IMR-90 (cell line): ENCODE measurements at regions not wholly inside any gene's neighbourhood (a gene's known extent, or its start where the extent isn't known, plus 50 kb on each side); places are given as distances from the start of the nearest gene placed in this dataset.

Experiments
- ATAC-seq: fragments of 200-7000 bp; cut with Tn5 transposase; 2 replicates; pipeline ENCODE4 v1.9.1; 2020; ENCODE audit warnings: low read depth, mild to moderate bottlenecking, moderate library complexity
- BruUV-seq: library from RNA; stranded (reverse); fragments of 400-500 nt; replicated peaks from 2 replicates; lab custom pipeline; 2021; lab: Mats Ljungman, UMichigan
- CTCF ChIA-PET: fragments of 300-600 bp; formaldehyde crosslinking; extraction: SDS; loops from one replicate; lab custom pipeline; 2021; ENCODE audit warnings: antibody characterized with exemption; lab: Yijun Ruan, JAX
- POLR2A ChIA-PET: fragments of 300-600 bp; sonication (Branson Sonifier 250); formaldehyde crosslinking; loops from one replicate; lab custom pipeline; 2022; ENCODE audit warnings: antibody characterized with exemption; ENCODE audit not compliant: unreplicated experiment; lab: Charles Lee
- DNase-seq: peaks from one replicate; pipeline ENCODE4 v3.0.0; 2013
- H2AFZ ChIP-seq: replicated peaks from 2 replicates; pipeline ENCODE3; 2013; ENCODE audit warnings: low read length, mild to moderate bottlenecking; ENCODE audit not compliant: poor library complexity
- H2AK5ac ChIP-seq: 2 replicates; pipeline ENCODE4 v1.6.1; 2013; ENCODE audit warnings: low read depth, low read length, inconsistent platforms
- H2AK9ac ChIP-seq: replicated peaks from 2 replicates; pipeline ENCODE3; 2013; ENCODE audit warnings: mild to moderate bottlenecking, low read depth, low read length, moderate library complexity; ENCODE audit not compliant: poor library complexity
- H2BK120ac ChIP-seq: 2 replicates; pipeline ENCODE4 v1.6.1; 2013; ENCODE audit warnings: low read depth, low read length, inconsistent platforms
- H2BK15ac ChIP-seq: 3 replicates; pipeline ENCODE4 v1.6.1; 2013; ENCODE audit warnings: low read depth, low read length, inconsistent platforms
- H2BK20ac ChIP-seq: 2 replicates; pipeline ENCODE4 v1.6.1; 2013; ENCODE audit warnings: low read depth, mild to moderate bottlenecking, inconsistent platforms, low read length, moderate library complexity
- H2BK5ac ChIP-seq: 2 replicates; pipeline ENCODE4 v1.6.1; 2013; ENCODE audit warnings: mild to moderate bottlenecking, low read depth, low read length, inconsistent platforms; ENCODE audit not compliant: poor library complexity, severe bottlenecking
- H3K14ac ChIP-seq: replicated peaks from 2 replicates; pipeline ENCODE4 v1.6.1; 2013; ENCODE audit warnings: low read depth, low read length, inconsistent platforms
- H3K18ac ChIP-seq: 2 replicates; pipeline ENCODE4 v1.6.1; 2013; ENCODE audit warnings: low read depth, low read length, control low read depth
- H3K23ac ChIP-seq: 2 replicates; pipeline ENCODE4 v1.6.1; 2013; ENCODE audit warnings: low read depth, low read length, inconsistent platforms
- H3K27ac ChIP-seq: 2 replicates; pipeline ENCODE4 v1.5.1; 2013; ENCODE audit warnings: mild to moderate bottlenecking, control low read depth, low read length; ENCODE audit not compliant: insufficient read depth
- H3K27me3 ChIP-seq: 2 replicates; pipeline ENCODE4 v1.6.1; 2013; ENCODE audit warnings: low read length; ENCODE audit not compliant: control insufficient read depth, insufficient read depth
- H3K36me3 ChIP-seq: 2 replicates; pipeline ENCODE4 v1.6.1; 2013; ENCODE audit warnings: low read length, mixed read lengths; ENCODE audit not compliant: control insufficient read depth, insufficient read depth
- H3K4ac ChIP-seq: 2 replicates; pipeline ENCODE4 v1.6.1; 2013; ENCODE audit warnings: low read depth, low read length, inconsistent platforms
- H3K4me1 ChIP-seq: 2 replicates; pipeline ENCODE4 v1.6.1; 2013; ENCODE audit warnings: low read length, mixed read lengths; ENCODE audit not compliant: control insufficient read depth, insufficient read depth
- H3K4me2 ChIP-seq: 2 replicates; pipeline ENCODE4 v1.6.1; 2013; ENCODE audit warnings: low read depth, mild to moderate bottlenecking, control low read depth, low read length, moderate library complexity
- H3K4me3 ChIP-seq: 2 replicates; pipeline ENCODE4 v1.5.1; 2013; ENCODE audit warnings: low read depth, mild to moderate bottlenecking, control low read depth, low read length, moderate library complexity; ENCODE audit not compliant: insufficient read depth
- H3K56ac ChIP-seq: 2 replicates; pipeline ENCODE4 v1.6.1; 2013; ENCODE audit warnings: low read length, inconsistent platforms; ENCODE audit not compliant: insufficient read depth; ENCODE audit errors: extremely low read depth
- H3K79me1 ChIP-seq, 2 experiments: 2 replicates each; pipeline ENCODE4 v1.6.1; 2013; ENCODE audit warnings: low read length in 2 of 2, inconsistent platforms in 1 of 2, low read depth in 1 of 2
- H3K9ac ChIP-seq: 2 replicates; pipeline ENCODE4 v1.6.1; 2013; ENCODE audit warnings: low read depth, low read length, control low read depth
- H3K9me1 ChIP-seq: 2 replicates; pipeline ENCODE4 v1.6.1; 2013; ENCODE audit warnings: low read length, inconsistent platforms; ENCODE audit not compliant: insufficient read depth
- H3K9me3 ChIP-seq: 2 replicates; pipeline ENCODE4 v1.6.1; 2013; ENCODE audit warnings: low read length; ENCODE audit not compliant: control insufficient read depth, insufficient read depth
- H4K20me1 ChIP-seq: 2 replicates; pipeline ENCODE4 v1.6.1; 2013; ENCODE audit warnings: low read length, inconsistent platforms; ENCODE audit not compliant: insufficient read depth
- H4K5ac ChIP-seq: 2 replicates; pipeline ENCODE4 v1.6.1; 2013; ENCODE audit warnings: mild to moderate bottlenecking, low read depth, low read length, control low read depth
- H4K8ac ChIP-seq, 2 experiments: 2 replicates each; pipeline ENCODE4 v1.6.1; 2013; ENCODE audit warnings: low read depth in 2 of 2, low read length in 2 of 2, control low read depth in 1 of 2, inconsistent platforms in 1 of 2
- H4K91ac ChIP-seq: 2 replicates; pipeline ENCODE4 v1.6.1; 2013; ENCODE audit warnings: low read depth, low read length, inconsistent platforms; ENCODE audit not compliant: insufficient read depth
- CEBPB ChIP-seq: IDR thresholded peaks from 2 replicates; pipeline ENCODE4 v1.6.1; 2012; ENCODE audit warnings: low read depth, low read length, improper control_type of control experiment
- CHD1 ChIP-seq: IDR thresholded peaks from 2 replicates; pipeline ENCODE4 v1.6.1; 2012; ENCODE audit warnings: low read depth, low read length, improper control_type of control experiment
- FOS ChIP-seq: fragments of 150-350 bp; IDR thresholded peaks from 2 replicates; pipeline ENCODE4 v1.6.1; 2016; ENCODE audit warnings: low read depth, low read length
- MAFK ChIP-seq: IDR thresholded peaks from 2 replicates; pipeline ENCODE4 v1.6.1; 2012; ENCODE audit warnings: low read depth, low read length, improper control_type of control experiment
- MAZ ChIP-seq: IDR thresholded peaks from 2 replicates; pipeline ENCODE4 v1.6.1; 2012; ENCODE audit warnings: low read depth, mild to moderate bottlenecking, low read length, improper control_type of control experiment, moderate library complexity, borderline replicate concordance
- NFE2L2 ChIP-seq: fragments of 150-350 bp; IDR thresholded peaks from 2 replicates; pipeline ENCODE4 v1.6.1; 2016; ENCODE audit warnings: low read depth, mild to moderate bottlenecking, low read length
- POLR2A ChIP-seq: IDR thresholded peaks from 2 replicates; pipeline ENCODE4 v1.6.1; 2012; ENCODE audit warnings: mild to moderate bottlenecking, low read depth, low read length
- RAD21 ChIP-seq: IDR thresholded peaks from 2 replicates; pipeline ENCODE4 v1.6.1; 2012; ENCODE audit warnings: low read length, improper control_type of control experiment
- RCOR1 ChIP-seq: IDR thresholded peaks from 2 replicates; pipeline ENCODE4 v1.6.1; 2012; ENCODE audit warnings: mild to moderate bottlenecking, low read length, improper control_type of control experiment; ENCODE audit not compliant: insufficient replicate concordance
- RFX5 ChIP-seq: IDR thresholded peaks from 2 replicates; pipeline ENCODE4 v1.8.0; 2012; ENCODE audit warnings: low read depth, mild to moderate bottlenecking, low read length, moderate library complexity
- SMC3 ChIP-seq: fragments of 150-350 bp; IDR thresholded peaks from 2 replicates; pipeline ENCODE4 v1.6.1; 2016; ENCODE audit warnings: low read depth, mild to moderate bottlenecking, antibody characterized with exemption, low read length, moderate library complexity
- WGBS, 2 experiments: methylation state at CpG; one replicate each; pipeline versions ENCODE4 v1.1.5 to v1.1.7; 2013; ENCODE audit warnings: missing lambda C conversion rate in 2 of 2; ENCODE audit not compliant: insufficient read length in 1 of 2; ENCODE audit errors: extremely low coverage in 2 of 2; 5-methylcytosine and 5-hydroxymethylcytosine counted together
- dilution Hi-C: fragments of 300-500 bp; cut with HindIII; formaldehyde crosslinking; loops from one replicate; pipeline ENCODE4 v1.14.3; 2018; ENCODE audit warnings: low sequenced_read_pairs; ENCODE audit not compliant: unreplicated experiment
- in situ Hi-C: fragments of 300-500 bp; cut with MboI; formaldehyde crosslinking; loops from 3 replicates; pipeline ENCODE4 v1.14.3; 2019; ENCODE audit warnings: low sequenced_read_pairs, inconsistent platforms, mixed read lengths
- intact Hi-C: fragments of 100-400 bp; cut with micrococcal nuclease; formaldehyde crosslinking; loops from 2 replicates; pipeline ENCODE4 v1.10.0; 2022
- TF ChIP-seq, protein P1 (sequence below): fragments of 150-350 bp; IDR thresholded peaks from 2 replicates; pipeline ENCODE4 v1.6.1; 2017; ENCODE audit warnings: mild to moderate bottlenecking, antibody characterized with exemption, low read length, low read depth
- TF ChIP-seq, protein P2 (sequence below): fragments of 150-350 bp; IDR thresholded peaks from 2 replicates; pipeline ENCODE4 v1.6.1; 2016; ENCODE audit warnings: low read depth, mild to moderate bottlenecking, low read length, moderate library complexity, borderline replicate concordance
- TF ChIP-seq, protein P3 (sequence below): conservative IDR thresholded peaks from 2 replicates; pipeline ENCODE4 v1.5.1; 2012; ENCODE audit warnings: mild to moderate bottlenecking, low read depth, low read length, improper control_type of control experiment

DNA sequence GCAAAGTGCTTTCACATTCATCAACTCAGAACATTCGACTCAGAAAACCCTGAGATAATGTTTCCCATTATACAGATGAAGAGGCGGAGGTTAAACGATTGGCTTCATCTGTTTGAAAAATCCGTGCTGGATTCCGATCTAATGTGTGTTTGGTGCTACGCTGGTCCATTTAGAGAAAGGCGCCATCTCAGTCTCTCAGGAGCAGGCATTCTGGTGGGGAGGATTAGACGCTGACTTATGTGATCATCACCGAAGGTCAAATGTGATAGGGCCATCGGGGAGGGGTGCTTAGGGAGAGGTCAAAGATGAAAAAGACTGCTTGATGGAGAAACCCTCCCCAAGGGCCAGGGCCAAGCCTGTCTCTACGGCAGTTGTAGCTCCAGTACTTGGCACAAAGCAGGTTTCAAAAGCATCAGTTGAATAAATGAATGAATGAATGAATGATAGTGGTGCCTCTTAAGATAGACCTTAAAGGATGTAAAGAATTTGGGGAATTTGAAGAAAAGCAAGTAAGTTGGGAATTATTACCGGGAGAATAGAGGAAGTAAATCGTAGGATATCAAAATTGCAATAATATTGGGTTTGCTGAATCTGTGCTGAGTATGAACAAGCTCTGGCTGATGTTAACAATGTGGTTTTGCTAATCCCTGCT, 160.6 kb upstream of the SHB start:
- H3K4me1 ChIP-seq, result 0 out of 2 replicates have a peak, but pooled peaks cover 2% of the 10 kb centered on the region
- H3K36me3 ChIP-seq, result no peaks in the 10 kb centered on the region
- no peak overlapping the region for H3K27ac ChIP-seq
- dilution Hi-C loops (no loop called here), in situ Hi-C loops (no loop called here), intact Hi-C loops (no loop called here)
- no peak overlapping the region for H2AFZ ChIP-seq
- no peak overlapping the region for H2BK20ac ChIP-seq
- H3K9me1 ChIP-seq, result no peaks in the 10 kb centered on the region
- no peaks in the 10 kb centered on the region for H4K20me1 ChIP-seq
- ChIA-PET CTCF (no interaction called here), POLR2A (no interaction called here)
- H3K56ac ChIP-seq, result no peak overlapping the region
- H4K91ac ChIP-seq, result no peak overlapping the region
- 60% methylated on average over 1 of the region's 13 CpGs; no CpG with 5 or more reads in 1 of the 2 experiments for WGBS, 2 experiments
- H2BK15ac ChIP-seq, result no peak overlapping the region
- no peak overlapping the region for H2BK120ac ChIP-seq
- no peak overlapping the region for H2BK5ac ChIP-seq
- no peak overlapping the region for H3K4ac ChIP-seq
- H4K5ac ChIP-seq, result no peak overlapping the region
- TF ChIP-seq MAZ, result no peak
- no peak for TF ChIP-seq RCOR1
- TF ChIP-seq SMC3, result no peak
- TF ChIP-seq RFX5, result no peak
- TF ChIP-seq, protein P1, sequence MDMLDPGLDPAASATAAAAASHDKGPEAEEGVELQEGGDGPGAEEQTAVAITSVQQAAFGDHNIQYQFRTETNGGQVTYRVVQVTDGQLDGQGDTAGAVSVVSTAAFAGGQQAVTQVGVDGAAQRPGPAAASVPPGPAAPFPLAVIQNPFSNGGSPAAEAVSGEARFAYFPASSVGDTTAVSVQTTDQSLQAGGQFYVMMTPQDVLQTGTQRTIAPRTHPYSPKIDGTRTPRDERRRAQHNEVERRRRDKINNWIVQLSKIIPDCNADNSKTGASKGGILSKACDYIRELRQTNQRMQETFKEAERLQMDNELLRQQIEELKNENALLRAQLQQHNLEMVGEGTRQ, result no peak
- no peak for TF ChIP-seq RAD21
- no peak for TF ChIP-seq NFE2L2
- TF ChIP-seq POLR2A, result no peak
- no peak for TF ChIP-seq MAFK
- TF ChIP-seq CHD1, result no peak
- TF ChIP-seq, protein P2, sequence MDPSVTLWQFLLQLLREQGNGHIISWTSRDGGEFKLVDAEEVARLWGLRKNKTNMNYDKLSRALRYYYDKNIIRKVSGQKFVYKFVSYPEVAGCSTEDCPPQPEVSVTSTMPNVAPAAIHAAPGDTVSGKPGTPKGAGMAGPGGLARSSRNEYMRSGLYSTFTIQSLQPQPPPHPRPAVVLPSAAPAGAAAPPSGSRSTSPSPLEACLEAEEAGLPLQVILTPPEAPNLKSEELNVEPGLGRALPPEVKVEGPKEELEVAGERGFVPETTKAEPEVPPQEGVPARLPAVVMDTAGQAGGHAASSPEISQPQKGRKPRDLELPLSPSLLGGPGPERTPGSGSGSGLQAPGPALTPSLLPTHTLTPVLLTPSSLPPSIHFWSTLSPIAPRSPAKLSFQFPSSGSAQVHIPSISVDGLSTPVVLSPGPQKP, result no peak
- TF ChIP-seq FOS, result no peak
- TF ChIP-seq, protein P3, sequence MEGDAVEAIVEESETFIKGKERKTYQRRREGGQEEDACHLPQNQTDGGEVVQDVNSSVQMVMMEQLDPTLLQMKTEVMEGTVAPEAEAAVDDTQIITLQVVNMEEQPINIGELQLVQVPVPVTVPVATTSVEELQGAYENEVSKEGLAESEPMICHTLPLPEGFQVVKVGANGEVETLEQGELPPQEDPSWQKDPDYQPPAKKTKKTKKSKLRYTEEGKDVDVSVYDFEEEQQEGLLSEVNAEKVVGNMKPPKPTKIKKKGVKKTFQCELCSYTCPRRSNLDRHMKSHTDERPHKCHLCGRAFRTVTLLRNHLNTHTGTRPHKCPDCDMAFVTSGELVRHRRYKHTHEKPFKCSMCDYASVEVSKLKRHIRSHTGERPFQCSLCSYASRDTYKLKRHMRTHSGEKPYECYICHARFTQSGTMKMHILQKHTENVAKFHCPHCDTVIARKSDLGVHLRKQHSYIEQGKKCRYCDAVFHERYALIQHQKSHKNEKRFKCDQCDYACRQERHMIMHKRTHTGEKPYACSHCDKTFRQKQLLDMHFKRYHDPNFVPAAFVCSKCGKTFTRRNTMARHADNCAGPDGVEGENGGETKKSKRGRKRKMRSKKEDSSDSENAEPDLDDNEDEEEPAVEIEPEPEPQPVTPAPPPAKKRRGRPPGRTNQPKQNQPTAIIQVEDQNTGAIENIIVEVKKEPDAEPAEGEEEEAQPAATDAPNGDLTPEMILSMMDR, result no peak
- TF ChIP-seq CEBPB, result no peak
- H3K4me2 ChIP-seq, result no peak overlapping the region
- H3K27me3 ChIP-seq, result peaks cover 57% of the 10 kb centered on the region
- H4K8ac ChIP-seq, result no peak overlapping the region
- H2AK9ac ChIP-seq, result no peak overlapping the region
- no peak overlapping the region for H3K18ac ChIP-seq
- H3K9me3 ChIP-seq, result no peaks in the 10 kb centered on the region
- no peak overlapping the region for H3K23ac ChIP-seq
- BruUV-seq, result no TSS peak
- H3K4me3 ChIP-seq, result no peak overlapping the region
- no peak for DNase-seq
- H3K14ac ChIP-seq, result no peak overlapping the region
- ATAC-seq, result no peak
- no peak overlapping the region for H2AK5ac ChIP-seq
- H3K79me1 ChIP-seq, result no peaks in the 10 kb centered on the region
- H3K9ac ChIP-seq, result no peak overlapping the region
